ENCODE measurements at regions not wholly inside any gene's neighbourhood (a gene's known extent, or its start where the extent isn't known, plus 50 kb on each side); places are given as distances from the start of the nearest gene placed in this dataset.

GRCh38 chr6:139577763-139578604 lies 203.5 kb upstream of the CITED2 start:
- DNase-seq (ENCODE audit: low read depth), result no peak
- TF ChIP-seq CTCF (IDR thresholded peaks at IDR 0.05; ENCODE audit: control insufficient read depth, extremely low read depth, insufficient read depth), result no peak
- H3K4me3 ChIP-seq (ENCODE audit: low read depth, low read length), result no peak overlapping the region

- no peak for TF ChIP-seq CTCF (IDR thresholded peaks at IDR 0.05; ENCODE audit: control insufficient read depth, extremely low read depth, insufficient read depth)
- DNase-seq (ENCODE audit: low read depth), result no peak
- no peak overlapping the region for H3K4me3 ChIP-seq (ENCODE audit: low read depth, low read length)
Measured at GRCh38 chr6:139577124-139577762, 202.8 kb upstream of the CITED2 start.

GRCh38 chr6:139572001-139572400 lies 197.6 kb upstream of the CITED2 start:
- H3K4me3 ChIP-seq (ENCODE audit: low read depth, low read length), result no peak overlapping the region
- TF ChIP-seq CTCF (IDR thresholded peaks at IDR 0.05; ENCODE audit: control insufficient read depth, extremely low read depth, insufficient read depth), result no peak
- DNase-seq (ENCODE audit: low read depth), result no peak

GRCh38 chr6:139570166-139570565 lies 195.7 kb upstream of the CITED2 start:
- no peak for TF ChIP-seq CTCF (IDR thresholded peaks at IDR 0.05; ENCODE audit: control insufficient read depth, extremely low read depth, insufficient read depth)
- no peak overlapping the region for H3K4me3 ChIP-seq (ENCODE audit: low read depth, low read length)
- no peak for DNase-seq (ENCODE audit: low read depth)

- no peak for TF ChIP-seq CTCF (IDR thresholded peaks at IDR 0.05; ENCODE audit: control insufficient read depth, extremely low read depth, insufficient read depth)
- no peak overlapping the region for H3K4me3 ChIP-seq (ENCODE audit: low read depth, low read length)
- DNase-seq (ENCODE audit: low read depth), result no peak
Measured at GRCh38 chr6:139569566-139569965, 195.1 kb upstream of the CITED2 start.

GRCh38 chr6:139568956-139569538 lies 194.6 kb upstream of the CITED2 start:
- no peak for DNase-seq (ENCODE audit: low read depth)
- H3K4me3 ChIP-seq (ENCODE audit: low read depth, low read length), result no peak overlapping the region
- TF ChIP-seq CTCF (IDR thresholded peaks at IDR 0.05; ENCODE audit: control insufficient read depth, extremely low read depth, insufficient read depth), result no peak
